GM18861 (cell line): ENCODE measurements at regions not wholly inside any gene's neighbourhood (a gene's known extent, or its start where the extent isn't known, plus 50 kb on each side); places are given as distances from the start of the nearest gene placed in this dataset.
A peak's percentile ranks its signal among the peaks of the same experiment; 100 is the strongest.

Experiments
- ATAC-seq: cut with Tn5 transposase; IDR thresholded peaks from one replicate; pipeline ENCODE4 v1.9.1; 2021; ENCODE audit not compliant: unreplicated experiment

GRCh38 chr3:187925326-187925725, 180.1 kb upstream of the BCL6 start:
- ATAC-seq = no peak

GRCh38 chr3:187926620-187927019, 181.4 kb upstream of the BCL6 start:
- no peak for ATAC-seq

- ATAC-seq = no peak
These were observed 182.3 kb upstream of the BCL6 start for GRCh38 chr3:187927565-187927964.

- ATAC-seq = no peak
These were observed 184.0 kb upstream of the BCL6 start for GRCh38 chr3:187929112-187929816.

- no peak for ATAC-seq
These were observed 184.8 kb upstream of the BCL6 start for GRCh38 chr3:187930021-187930420.

GRCh38 chr3:187931101-187931500, 185.8 kb upstream of the BCL6 start:
- ATAC-seq = no peak

GRCh38 chr3:187931770-187932278, 186.6 kb upstream of the BCL6 start:
- no peak for ATAC-seq

GRCh38 chr3:187932530-187932929, 187.3 kb upstream of the BCL6 start:
- peak; percentile 25 for ATAC-seq

- ATAC-seq = peak; percentile 97
These were observed 190.4 kb upstream of the BCL6 start for GRCh38 chr3:187935623-187936156.

GRCh38 chr3:187936676-187937075, 191.4 kb upstream of the BCL6 start:
- ATAC-seq = no peak

- no peak for ATAC-seq
These were observed 194.6 kb upstream of the BCL6 start for GRCh38 chr3:187939891-187940290.

- ATAC-seq = no peak
These were observed 196.0 kb upstream of the BCL6 start for GRCh38 chr3:187941135-187941847.

- ATAC-seq = no peak
These were observed 196.6 kb upstream of the BCL6 start for GRCh38 chr3:187941848-187942194.

GRCh38 chr3:187942658-187943241, 197.5 kb upstream of the BCL6 start:
- no peak for ATAC-seq

- ATAC-seq = no peak
These were observed 198.6 kb upstream of the BCL6 start for GRCh38 chr3:187943677-187944389.

- no peak for ATAC-seq
These were observed 199.3 kb upstream of the BCL6 start for GRCh38 chr3:187944390-187945179.

- no peak for ATAC-seq
These were observed 200.1 kb upstream of the BCL6 start for GRCh38 chr3:187945374-187945773.

GRCh38 chr3:187946163-187946691, 201.0 kb upstream of the BCL6 start:
- ATAC-seq = no peak

GRCh38 chr3:187946981-187947380, 201.7 kb upstream of the BCL6 start:
- no peak for ATAC-seq
